ENCODE measurements at regions not wholly inside any gene's neighbourhood (a gene's known extent, or its start where the extent isn't known, plus 50 kb on each side); places are given as distances from the start of the nearest gene placed in this dataset.
"Not testable (repeated sequence)": the region's sequence is repeated elsewhere in the genome, so short reads cannot be mapped to it uniquely, and the experiment has no call there.

GRCh38 chr6:84912472-84913322, 148.3 kb upstream of the TBX18 start:
- DNase-seq = no peak

GRCh38 chr6:84910906-84911607, 146.7 kb upstream of the TBX18 start:
- DNase-seq = no peak

GRCh38 chr6:84908304-84908904, 144.0 kb upstream of the TBX18 start:
- DNase-seq = no peak

- no peak for DNase-seq
Measured at GRCh38 chr6:84906514-84906913, 142.1 kb upstream of the TBX18 start.

GRCh38 chr6:84905823-84906222, 141.4 kb upstream of the TBX18 start:
- no peak for DNase-seq

GRCh38 chr6:84902354-84902928, 138.0 kb upstream of the TBX18 start:
- DNase-seq = no peak

- DNase-seq = no peak
Measured at GRCh38 chr6:84897988-84898594, 133.7 kb upstream of the TBX18 start.

- no peak for DNase-seq
Measured at GRCh38 chr6:84897011-84897410, 132.6 kb upstream of the TBX18 start.

GRCh38 chr6:84892671-84893070, 128.3 kb upstream of the TBX18 start:
- DNase-seq = no peak

GRCh38 chr6:84882768-84883766, 118.7 kb upstream of the TBX18 start:
- DNase-seq = no peak

GRCh38 chr6:84879385-84879784, 115.0 kb upstream of the TBX18 start:
- not testable (repeated sequence) for DNase-seq

- DNase-seq = no peak
Measured at GRCh38 chr6:84877515-84878210, 113.3 kb upstream of the TBX18 start.

GRCh38 chr6:84876723-84877514, 112.5 kb upstream of the TBX18 start:
- no peak for DNase-seq

GRCh38 chr6:84872996-84873723, 108.8 kb upstream of the TBX18 start:
- DNase-seq = no peak

- no peak for DNase-seq
Measured at GRCh38 chr6:84871925-84872324, 107.5 kb upstream of the TBX18 start.

- DNase-seq = no peak
Measured at GRCh38 chr6:84870672-84871071, 106.3 kb upstream of the TBX18 start.

GRCh38 chr6:84868149-84868548, 103.8 kb upstream of the TBX18 start:
- no peak for DNase-seq

GRCh38 chr6:84867521-84867920, 103.1 kb upstream of the TBX18 start:
- no peak for DNase-seq

- DNase-seq = no peak
Measured at GRCh38 chr6:84866715-84867114, 102.3 kb upstream of the TBX18 start.

GRCh38 chr6:84865372-84865771, 101.0 kb upstream of the TBX18 start:
- not testable (repeated sequence) for DNase-seq

Measured in CD4-positive, alpha-beta T cell treated with Interleukin-12 subunit alpha and Interleukin-12 subunit beta, for 1 hour (primary cell).